Right lobe of liver (tissue), 6 donors: ENCODE measurements at regions not wholly inside any gene's neighbourhood (a gene's known extent, or its start where the extent isn't known, plus 50 kb on each side); places are given as distances from the start of the nearest gene placed in this dataset.

ENCODE experiments used
- ATAC-seq, 4 donors: fragments of 200-7000 bp; cut with Tn5 transposase; one replicate each; pipeline ENCODE4 v1.9.1; 2020; ENCODE audit warnings: mild to moderate bottlenecking in 4 of 4, moderate library complexity in 4 of 4
- DNase-seq, 3 donors: peaks; one replicate each; pipeline ENCODE4 v3.0.0-alpha.2; 2020
- H3K27ac ChIP-seq, 3 donors: fragments of 200-600 bp; one replicate each; pipeline ENCODE4 v1.8.0; 2022
- H3K27me3 ChIP-seq, 2 donors: fragments of 200-600 bp; one replicate each; pipeline ENCODE4 v1.8.0; 2022
- H3K36me3 ChIP-seq, 4 donors: fragments of 200-600 bp; sonication (generic) in 1 of 4; one replicate each; pipeline versions ENCODE4 v1.5.1 to v1.8.0; 2017 to 2022; ENCODE audit warnings: control low read depth in 1 of 4
- H3K4me1 ChIP-seq, 4 donors: fragments of 200-600 bp; sonication (generic) in 1 of 4; one replicate each; pipeline versions ENCODE4 v1.5.1 to v1.8.0; 2017 to 2022; ENCODE audit warnings: control low read depth in 1 of 4
- H3K4me3 ChIP-seq, 3 donors: fragments of 200-600 bp; one replicate each; pipeline ENCODE4 v1.8.0; 2022
- H3K9me3 ChIP-seq, 4 donors: fragments of 200-600 bp; sonication (generic) in 1 of 4; one replicate each; pipeline versions ENCODE4 v1.5.1 to v1.8.0; 2017 to 2022; ENCODE audit warnings: control low read depth in 1 of 4
- CTCF ChIP-seq, 4 donors: fragments of 200-600 bp in 3 of 4; fragments of 450-650 bp in 1 of 4; IDR thresholded peaks; one replicate each; pipeline versions ENCODE4 v1.5.1 to v1.8.0; 2016 to 2022; ENCODE audit warnings: antibody characterized with exemption in 4 of 4, mild to moderate bottlenecking in 2 of 4
- POLR2A ChIP-seq: fragments of 450-650 bp; IDR thresholded peaks from one replicate; pipeline ENCODE4 v1.6.1; 2017; ENCODE audit warnings: antibody characterized with exemption, mild to moderate bottlenecking
- WGBS: methylation state at CpG from one replicate; pipeline ENCODE4 v1.1.6; 2018; ENCODE audit warnings: low coverage, low lambda C conversion rate; ENCODE audit not compliant: insufficient coverage; ENCODE audit errors: missing lambda C conversion rate; 5-methylcytosine and 5-hydroxymethylcytosine counted together
- intact Hi-C, 2 donors: fragments of 100-400 bp; cut with DNase I; formaldehyde crosslinking; loops; one replicate each; pipeline versions ENCODE4 v1.11.2 to v1.14.1; 2022
- donor health status: DM: no; HTN: yes; CAD: no.
- donor health status: DM: no; HTN: no; CAD: no.
- donor health status: DM: no; HTN: no; CAD: no.
- donor health status: DM: no; HTN: yes; CAD: no.
- donor health status: DM: no; HTN: yes; CAD: no.

- Histone ChIP-seq H3K9me3 (no peaks in the 10 kb centered on the region), H3K27me3 (no peaks in the 10 kb centered on the region), H3K36me3 (no peaks in the 10 kb centered on the region), H3K4me1 (no peaks in the 10 kb centered on the region), H3K27ac (no peak overlapping the region), H3K4me3 (no peak overlapping the region)
- intact Hi-C loops: no loop called here
- DNase-seq: no peak
- TF ChIP-seq CTCF (IDR thresholded peaks at IDR 0.05) (no peak), POLR2A (no peak)
- WGBS: 100% methylated on average over 1 of the region's 2 CpGs
- no peak for ATAC-seq
These were observed 497.5 kb upstream of the SALL1 start for GRCh38 chr16:51648526-51648925.

- Histone ChIP-seq H3K36me3 (no peaks in the 10 kb centered on the region), H3K27me3 (no peaks in the 10 kb centered on the region), H3K27ac (no peak overlapping the region), H3K9me3 (no peaks in the 10 kb centered on the region), H3K4me1 (no peaks in the 10 kb centered on the region), H3K4me3 (no peak overlapping the region)
- intact Hi-C loops: no loop called here
- no peak for ATAC-seq
- TF ChIP-seq CTCF (IDR thresholded peaks at IDR 0.05) (no peak), POLR2A (no peak)
- WGBS: 74% methylated on average over 3 of the region's 3 CpGs
- no peak for DNase-seq
These were observed 490.2 kb upstream of the SALL1 start for GRCh38 chr16:51641191-51641765.

- TF ChIP-seq POLR2A (no peak), CTCF (IDR thresholded peaks at IDR 0.05) (no peak)
- Histone ChIP-seq H3K9me3 (no peaks in the 10 kb centered on the region), H3K36me3 (no peaks in the 10 kb centered on the region), H3K4me1 (no peaks in the 10 kb centered on the region), H3K27ac (no peak overlapping the region), H3K4me3 (no peak overlapping the region), H3K27me3 (no peaks in the 10 kb centered on the region)
- WGBS: 50% methylated on average over 2 of the region's 4 CpGs
- no peak for DNase-seq
- intact Hi-C loops: no loop called here
- ATAC-seq: no peak
These were observed 489.1 kb upstream of the SALL1 start for GRCh38 chr16:51640196-51640595.

GRCh38 chr16:51638339-51639135 is 487.5 kb upstream of the SALL1 start:
- ATAC-seq: no peak
- H3K27me3 ChIP-seq: no peaks in the 10 kb centered on the region

More at GRCh38 chr16:51638339-51639135, 487.5 kb upstream of the SALL1 start:
- no peak overlapping the region for H3K4me3 ChIP-seq
- no peaks in the 10 kb centered on the region for H3K36me3 ChIP-seq
- WGBS: 77% methylated on average over 3 of the region's 3 CpGs
- no peaks in the 10 kb centered on the region for H3K9me3 ChIP-seq
- no peak for DNase-seq
- H3K4me1 ChIP-seq: no peaks in the 10 kb centered on the region
- intact Hi-C loops: no loop called here
- H3K27ac ChIP-seq: no peak overlapping the region
- TF ChIP-seq CTCF (IDR thresholded peaks at IDR 0.05): no peak
